NB4 (cell line): ENCODE measurements at regions not wholly inside any gene's neighbourhood (a gene's known extent, or its start where the extent isn't known, plus 50 kb on each side); places are given as distances from the start of the nearest gene placed in this dataset.

Experiments
- DNase-seq: peaks from one replicate; pipeline ENCODE4 v3.0.0; 2010; ENCODE audit warnings: low read depth
- H3K4me3 ChIP-seq: one replicate; pipeline ENCODE4 v1.5.1; 2011; ENCODE audit warnings: mild to moderate bottlenecking, low read depth, low read length, moderate library complexity
- CTCF ChIP-seq: IDR thresholded peaks from one replicate; pipeline ENCODE4 v1.5.1; 2012; ENCODE audit warnings: low read depth, low read length
- MAX ChIP-seq: IDR thresholded peaks from 2 replicates; pipeline ENCODE4 v1.6.1; 2011; ENCODE audit warnings: low read depth, low read length
- MYC ChIP-seq: IDR thresholded peaks from 2 replicates; pipeline ENCODE4 v1.6.1; 2011; ENCODE audit warnings: low read depth, low read length
- POLR2A ChIP-seq: IDR thresholded peaks from 2 replicates; pipeline ENCODE4 v1.6.1; 2011; ENCODE audit warnings: mild to moderate bottlenecking; ENCODE audit not compliant: insufficient read length; ENCODE audit errors: extremely low read depth

- TF ChIP-seq MYC (no peak), MAX (no peak), POLR2A (no peak), CTCF (no peak)
- no peak for DNase-seq
- H3K4me3 ChIP-seq = no peak overlapping the region
Measured at GRCh38 chr6:71130277-71130676, 158.3 kb upstream of the OGFRL1 start.

GRCh38 chr6:71134929-71135642, 153.5 kb upstream of the OGFRL1 start:
- no peak for TF ChIP-seq MAX
- no peak for TF ChIP-seq CTCF
- no peak for TF ChIP-seq POLR2A
- TF ChIP-seq MYC = no peak
- no peak overlapping the region for H3K4me3 ChIP-seq
- no peak for DNase-seq

GRCh38 chr6:71137973-71138372, 150.6 kb upstream of the OGFRL1 start:
- no peak overlapping the region for H3K4me3 ChIP-seq
- DNase-seq = no peak
- TF ChIP-seq MYC = no peak
- TF ChIP-seq CTCF = no peak
- no peak for TF ChIP-seq POLR2A
- no peak for TF ChIP-seq MAX

- no peak overlapping the region for H3K4me3 ChIP-seq
- no peak for DNase-seq
- no peak for TF ChIP-seq MYC
- TF ChIP-seq POLR2A = no peak
- TF ChIP-seq CTCF = no peak
- TF ChIP-seq MAX = no peak
Measured at GRCh38 chr6:71138376-71138775, 150.2 kb upstream of the OGFRL1 start.

GRCh38 chr6:71139249-71139648, 149.4 kb upstream of the OGFRL1 start:
- TF ChIP-seq POLR2A = no peak
- TF ChIP-seq MAX = no peak
- no peak for TF ChIP-seq MYC
- no peak for TF ChIP-seq CTCF
- no peak for DNase-seq
- no peak overlapping the region for H3K4me3 ChIP-seq
